Colonic mucosa (tissue), 4 donors: ENCODE measurements at regions not wholly inside any gene's neighbourhood (a gene's known extent, or its start where the extent isn't known, plus 50 kb on each side); places are given as distances from the start of the nearest gene placed in this dataset.

Experiments
- DNase-seq: peaks from one replicate; pipeline ENCODE4 v3.0.0-alpha.2; 2020
- H3K27ac ChIP-seq: fragments of 200-600 bp; one replicate; pipeline ENCODE4 v1.8.0; 2021
- H3K27me3 ChIP-seq: fragments of 200-600 bp; one replicate; pipeline ENCODE4 v1.8.0; 2021
- H3K36me3 ChIP-seq: fragments of 200-600 bp; one replicate; pipeline ENCODE4 v1.8.0; 2021
- H3K4me1 ChIP-seq: fragments of 200-600 bp; one replicate; pipeline ENCODE4 v1.8.0; 2021; ENCODE audit warnings: mild to moderate bottlenecking
- H3K4me3 ChIP-seq: fragments of 200-600 bp; one replicate; pipeline ENCODE4 v1.8.0; 2021
- H3K9ac ChIP-seq, 2 donors: one replicate each; pipeline ENCODE4 v1.7.0; 2013; ENCODE audit warnings: control low read depth in 2 of 2, low read depth in 2 of 2, low read length in 2 of 2
- H3K9me3 ChIP-seq: fragments of 200-600 bp; one replicate; pipeline ENCODE4 v1.8.0; 2021
- CTCF ChIP-seq: fragments of 200-600 bp; IDR thresholded peaks from one replicate; pipeline ENCODE4 v1.8.0; 2022; ENCODE audit warnings: antibody characterized with exemption, mild to moderate bottlenecking
- intact Hi-C: fragments of 100-400 bp; cut with DNase I; formaldehyde crosslinking; loops from one replicate; pipeline ENCODE4 v1.14.1; 2022
- donor health status: healthy.
- donor health status: DM: no; HTN: no; CAD: no.
- donor health status: DM: no; HTN: no; CAD: no.

GRCh38 chr5:53392073-53392472 lies 88.4 kb upstream of the FST start:
- intact Hi-C loops, result no loop called here
- H3K36me3 ChIP-seq, result no peaks in the 10 kb centered on the region
- no peak overlapping the region for H3K27ac ChIP-seq
- TF ChIP-seq CTCF, result no peak
- no peak overlapping the region for H3K4me3 ChIP-seq
- H3K9me3 ChIP-seq, result no peaks in the 10 kb centered on the region
- DNase-seq, result no peak
- no peaks in the 10 kb centered on the region for H3K4me1 ChIP-seq
- H3K27me3 ChIP-seq, result no peaks in the 10 kb centered on the region
- H3K9ac ChIP-seq, result no peak overlapping the region

GRCh38 chr5:53394808-53395207 lies 85.6 kb upstream of the FST start:
- Histone ChIP-seq H3K36me3 (no peaks in the 10 kb centered on the region), H3K9ac (no peak overlapping the region), H3K4me3 (no peak overlapping the region), H3K9me3 (no peaks in the 10 kb centered on the region), H3K4me1 (no peaks in the 10 kb centered on the region), H3K27me3 (no peaks in the 10 kb centered on the region), H3K27ac (no peak overlapping the region)
- intact Hi-C loops, result no loop called here
- no peak for TF ChIP-seq CTCF
- DNase-seq, result no peak

GRCh38 chr5:53397141-53397757 lies 83.2 kb upstream of the FST start:
- DNase-seq, result no peak
- no peak overlapping the region for H3K4me3 ChIP-seq
- no peaks in the 10 kb centered on the region for H3K27me3 ChIP-seq
- H3K36me3 ChIP-seq, result no peaks in the 10 kb centered on the region
- H3K9me3 ChIP-seq, result no peaks in the 10 kb centered on the region
- no peak overlapping the region for H3K9ac ChIP-seq
- H3K27ac ChIP-seq, result no peak overlapping the region
- H3K4me1 ChIP-seq, result no peaks in the 10 kb centered on the region
- intact Hi-C loops, result no loop called here
- no peak for TF ChIP-seq CTCF

- Histone ChIP-seq H3K36me3 (no peaks in the 10 kb centered on the region), H3K27ac (no peak overlapping the region), H3K27me3 (no peaks in the 10 kb centered on the region), H3K4me3 (no peak overlapping the region), H3K4me1 (no peaks in the 10 kb centered on the region), H3K9ac (no peak overlapping the region), H3K9me3 (no peaks in the 10 kb centered on the region)
- no peak for DNase-seq
- intact Hi-C loops, result no loop called here
- TF ChIP-seq CTCF, result no peak
Measured at GRCh38 chr5:53397845-53398244, 82.6 kb upstream of the FST start.

- DNase-seq, result no peak
- no peak overlapping the region for H3K4me3 ChIP-seq
- H3K36me3 ChIP-seq, result no peaks in the 10 kb centered on the region
- H3K9ac ChIP-seq, result no peak overlapping the region
- H3K4me1 ChIP-seq, result no peaks in the 10 kb centered on the region
- H3K27me3 ChIP-seq, result no peaks in the 10 kb centered on the region
- no peak for TF ChIP-seq CTCF
- H3K9me3 ChIP-seq, result no peaks in the 10 kb centered on the region
- H3K27ac ChIP-seq, result no peak overlapping the region
- intact Hi-C loops, result no loop called here
Measured at GRCh38 chr5:53399926-53400697, 80.3 kb upstream of the FST start.
